GM13977 (cell line): ENCODE measurements at regions not wholly inside any gene's neighbourhood (a gene's known extent, or its start where the extent isn't known, plus 50 kb on each side); places are given as distances from the start of the nearest gene placed in this dataset.
"Not testable (repeated sequence)": the region's sequence is repeated elsewhere in the genome, so short reads cannot be mapped to it uniquely, and the experiment has no call there.

Source experiments
- DNase-seq: peaks from one replicate; pipeline ENCODE4 v3.0.0; 2012; ENCODE audit warnings: low spot score
- CTCF ChIP-seq: IDR thresholded peaks from 2 replicates; pipeline ENCODE4 v1.5.1; 2012; ENCODE audit warnings: mild to moderate bottlenecking, control low read depth; ENCODE audit not compliant: insufficient read depth; ENCODE audit errors: extremely low read depth, missing control alignments
- in situ Hi-C: fragments of 300-500 bp; cut with MboI; formaldehyde crosslinking; loops from one replicate; pipeline ENCODE4 v1.12.0; 2022; ENCODE audit warnings: low sequenced_read_pairs, low pct_unique_long_range_greater_than_20kb, mixed read lengths, inconsistent platforms; ENCODE audit not compliant: unreplicated experiment

GRCh38 chr18:34400834-34401233 lies 176.1 kb upstream of the NOL4 start:
- in situ Hi-C loops, result no loop called here
- DNase-seq, result no peak
- no peak for TF ChIP-seq CTCF

GRCh38 chr18:34401775-34402174 lies 177.1 kb upstream of the NOL4 start:
- no peak for TF ChIP-seq CTCF
- in situ Hi-C loops, result no loop called here
- no peak for DNase-seq

GRCh38 chr18:34407471-34407870 lies 182.8 kb upstream of the NOL4 start:
- in situ Hi-C loops, DNase-seq: not testable (repeated sequence)

GRCh38 chr18:34411952-34412351 lies 187.2 kb upstream of the NOL4 start:
- no peak for DNase-seq
- no peak for TF ChIP-seq CTCF
- in situ Hi-C loops, result no loop called here

GRCh38 chr18:34431042-34431441 lies 206.3 kb upstream of the NOL4 start:
- in situ Hi-C loops, result no loop called here
- DNase-seq, result no peak
- TF ChIP-seq CTCF, result no peak

GRCh38 chr18:34444622-34445021 lies 219.9 kb upstream of the NOL4 start:
- in situ Hi-C loops, result no loop called here
- no peak for DNase-seq
- no peak for TF ChIP-seq CTCF

GRCh38 chr18:34448662-34449061 lies 223.9 kb upstream of the NOL4 start:
- in situ Hi-C loops, result no loop called here
- DNase-seq, result no peak

More at GRCh38 chr18:34448662-34449061, 223.9 kb upstream of the NOL4 start:
- TF ChIP-seq CTCF, result no peak
